ENCODE measurements at regions not wholly inside any gene's neighbourhood (a gene's known extent, or its start where the extent isn't known, plus 50 kb on each side); places are given as distances from the start of the nearest gene placed in this dataset.

DNA sequence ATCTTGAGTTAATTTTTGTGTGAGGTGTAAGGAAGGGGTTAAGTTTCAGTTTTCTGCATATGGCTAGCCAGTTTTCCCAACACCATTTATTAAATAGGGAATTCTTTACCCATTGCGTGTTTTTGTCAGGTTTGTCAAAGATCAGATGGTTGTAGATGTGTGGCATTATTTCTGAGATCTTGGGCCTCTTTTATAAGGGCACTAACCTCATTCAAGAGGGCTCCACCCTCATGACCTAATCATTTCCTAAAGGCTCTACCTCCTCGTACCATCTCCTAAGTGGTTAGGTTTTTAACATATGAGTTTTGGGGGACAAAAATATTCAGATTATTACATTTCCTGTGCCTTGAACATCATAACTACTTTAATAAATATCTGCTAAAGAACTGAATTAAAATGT lies 510.9 kb downstream of the UTRN start:
- no peak overlapping the region for H3K4me3 ChIP-seq (ENCODE audit: extremely low read depth in 1 of 4, insufficient read depth in 2 of 4, low read depth in 3 of 4, low read length in 4 of 4)
- H3K27ac ChIP-seq (ENCODE audit: low read depth, low read length): no peak overlapping the region
- no peak overlapping the region for H3K56ac ChIP-seq (replicated peaks; ENCODE audit: insufficient read length, low read depth, low read length)
- no peaks in the 10 kb centered on the region for H3K9me3 ChIP-seq (ENCODE audit: insufficient read depth in 2 of 2, low read depth in 1 of 2, low read length in 1 of 2)
- H3K79me1 ChIP-seq (ENCODE audit: low read depth, low read length): no peaks in the 10 kb centered on the region
- no peak overlapping the region for H4K5ac ChIP-seq (ENCODE audit: insufficient read length, low read depth, low read length)
- H2BK5ac ChIP-seq (ENCODE audit: low read depth, low read length): no peak overlapping the region
- FAIRE-seq: no peak
- no peak overlapping the region for H2AFZ ChIP-seq (ENCODE audit: low read length)
- no peak overlapping the region for H3K4ac ChIP-seq (replicated peaks; ENCODE audit: insufficient read length, low read depth, low read length)
- H3K18ac ChIP-seq (ENCODE audit: extremely low read depth, low read length): no peak overlapping the region
- H3K14ac ChIP-seq (ENCODE audit: insufficient read length): no peak overlapping the region
- no peak overlapping the region for H2AK5ac ChIP-seq (ENCODE audit: low read depth, low read length)
- no peak overlapping the region for H3K23ac ChIP-seq (ENCODE audit: insufficient read length)
- H2BK120ac ChIP-seq (replicated peaks; ENCODE audit: low read depth, low read length): no peak overlapping the region
- H2BK20ac ChIP-seq (ENCODE audit: low read length): no peak overlapping the region
- H3K4me1 ChIP-seq (replicated peaks in 1 of 4; ENCODE audit: control insufficient read depth in 3 of 4, insufficient read depth in 4 of 4, low read length in 3 of 4): no peaks in the 10 kb centered on the region
- no peak for DNase-seq (ENCODE audit: low read depth in 1 of 2, low spot score in 2 of 2)
- TF ChIP-seq CHD1 (IDR thresholded peaks at IDR 0.05; ENCODE audit: low read depth, low read length): no peak
- no peak for TF ChIP-seq KDM5A (IDR thresholded peaks at IDR 0.05; ENCODE audit: low read length)
- TF ChIP-seq SRF (IDR thresholded peaks at IDR 0.05; ENCODE audit: low read depth, low read length): no peak
- TF ChIP-seq CEBPB (IDR thresholded peaks at IDR 0.05; ENCODE audit: low read depth, low read length): no peak
- no peak for TF ChIP-seq CTBP2 (IDR thresholded peaks at IDR 0.05; ENCODE audit: borderline replicate concordance, insufficient read depth, insufficient read length, low read length)
- no peak for TF ChIP-seq ASH2L (IDR thresholded peaks at IDR 0.05; ENCODE audit: low read length)
- no peak for TF ChIP-seq CREB1 (IDR thresholded peaks at IDR 0.05)
- no peak for TF ChIP-seq EGR1 (IDR thresholded peaks at IDR 0.05; ENCODE audit: borderline replicate concordance, low read depth, low read length)
- TF ChIP-seq EP300 (IDR thresholded peaks at IDR 0.05; ENCODE audit: borderline replicate concordance in 1 of 2, low read depth in 2 of 2, low read length in 2 of 2): no peak
- TF ChIP-seq MAFK (IDR thresholded peaks at IDR 0.05; ENCODE audit: low read depth, low read length): no peak
- H3K27me3 ChIP-seq (replicated peaks in 1 of 4; ENCODE audit: control insufficient read depth in 3 of 4, extremely low read depth in 1 of 4, insufficient read depth in 3 of 4, low read length in 3 of 4): no peaks in the 10 kb centered on the region
- peaks cover 4 to 26% (median 12%) of the 10 kb centered on the region in 4 experiments; a peak in 7 of 8 replicates for H3K36me3 ChIP-seq (ENCODE audit: control insufficient read depth in 2 of 4, insufficient read depth in 4 of 4, low read length in 3 of 4)
- H3K9ac ChIP-seq (replicated peaks in 1 of 4; ENCODE audit: extremely low read depth in 1 of 4, low read depth in 3 of 4, low read length in 3 of 4): no peak overlapping the region
- ChIA-PET CTCF (ENCODE audit: partially characterized antibody) (no interaction called here), POLR2A (ENCODE audit: partially characterized antibody) (no interaction called here)
- H3K79me2 ChIP-seq (ENCODE audit: control insufficient read depth in 1 of 2, insufficient read depth in 2 of 2, low read length in 2 of 2): no peaks in the 10 kb centered on the region
- peaks cover 0 to 2% of the 10 kb centered on the region in 2 experiments for H4K20me1 ChIP-seq (replicated peaks in 1 of 2; ENCODE audit: control insufficient read depth in 1 of 2, insufficient read depth in 2 of 2, low read length in 2 of 2)
- H3K4me2 ChIP-seq (ENCODE audit: insufficient read depth in 1 of 2, low read depth in 2 of 2, low read length in 2 of 2): no peak overlapping the region
- H4K8ac ChIP-seq (ENCODE audit: extremely low read depth, insufficient read depth, low read length): no peak overlapping the region
- no peak overlapping the region for H4K91ac ChIP-seq (replicated peaks; ENCODE audit: insufficient read length, low read length)
- WGBS, 2 experiments (ENCODE audit: extremely low coverage in 1 of 2, insufficient coverage in 1 of 2, insufficient read length in 1 of 2, insufficient replicate concordance in 2 of 2, low coverage in 1 of 2, low lambda C conversion rate in 2 of 2, missing lambda C conversion rate in 1 of 2): 91% methylated on average over 2 of the region's 2 CpGs; no CpG with 5 or more reads in 1 of the 2 experiments
- H3K23me2 ChIP-seq (ENCODE audit: low read depth, low read length): no peaks in the 10 kb centered on the region
- H2BK15ac ChIP-seq (ENCODE audit: low read length): no peak overlapping the region
- H2BK12ac ChIP-seq (ENCODE audit: low read depth, low read length): no peak overlapping the region

All from H1 (cell line).